ENCODE measurements at regions not wholly inside any gene's neighbourhood (a gene's known extent, or its start where the extent isn't known, plus 50 kb on each side); places are given as distances from the start of the nearest gene placed in this dataset.

DNA sequence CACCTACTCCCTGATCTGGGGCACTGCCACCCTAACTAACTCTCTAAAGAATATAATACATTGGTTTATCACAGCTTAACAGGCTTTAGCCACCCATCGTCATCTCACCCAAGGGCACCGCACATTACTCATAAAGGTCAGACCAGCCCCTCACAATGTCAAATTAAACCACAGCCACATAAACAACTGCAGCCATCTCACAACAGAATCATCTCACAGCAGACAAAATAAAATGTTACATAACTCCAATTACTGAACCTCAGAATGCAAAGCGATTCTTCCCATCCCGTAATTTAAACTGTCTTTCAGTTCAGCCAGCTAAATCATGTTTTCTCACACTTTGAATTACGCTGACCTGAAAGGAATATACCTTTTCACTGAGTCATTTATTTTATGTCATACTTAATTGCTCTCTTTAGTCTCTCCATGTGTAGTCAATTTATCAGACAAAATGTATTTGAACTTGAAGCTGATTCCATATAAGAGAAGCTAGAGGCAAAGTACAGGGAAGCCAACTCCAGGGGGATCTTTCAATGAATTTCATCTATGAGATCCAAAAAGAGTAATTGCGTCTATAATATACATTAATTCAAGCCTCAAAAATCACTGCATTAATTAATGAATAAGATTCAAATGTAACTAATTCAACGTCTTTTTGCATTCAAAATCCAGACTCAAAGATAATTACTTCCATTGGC, 96.9 kb upstream of the NEBL start:
- no peak overlapping the region for H3K27ac ChIP-seq (ENCODE audit: low read length)
- DNase-seq, result no peak
- H4K20me1 ChIP-seq (ENCODE audit: insufficient read depth, low read depth, low read length), result no peaks in the 10 kb centered on the region
- H3K79me2 ChIP-seq (ENCODE audit: low read length), result no peaks in the 10 kb centered on the region
- H3K4me2 ChIP-seq (ENCODE audit: low read depth, low read length, poor library complexity, severe bottlenecking), result no peak overlapping the region
- H2AFZ ChIP-seq (ENCODE audit: low read length), result no peak overlapping the region
- H3K9me2 ChIP-seq (replicated peaks; ENCODE audit: insufficient read depth, low read length), result no peaks in the 10 kb centered on the region
- no peaks in the 10 kb centered on the region for H3K27me3 ChIP-seq (ENCODE audit: low read length)
- H3K9ac ChIP-seq (ENCODE audit: low read length), result no peak overlapping the region
- H3K4me3 ChIP-seq (ENCODE audit: low read length), result no peak overlapping the region
- no peaks in the 10 kb centered on the region for H3K4me1 ChIP-seq (ENCODE audit: low read length)
- no peaks in the 10 kb centered on the region for H3K36me3 ChIP-seq (ENCODE audit: insufficient read depth, low read length)
- H3K9me3 ChIP-seq (ENCODE audit: low read length), result 0 out of 2 replicates have a peak, but pooled peaks cover 5% of the 10 kb centered on the region

DNA sequence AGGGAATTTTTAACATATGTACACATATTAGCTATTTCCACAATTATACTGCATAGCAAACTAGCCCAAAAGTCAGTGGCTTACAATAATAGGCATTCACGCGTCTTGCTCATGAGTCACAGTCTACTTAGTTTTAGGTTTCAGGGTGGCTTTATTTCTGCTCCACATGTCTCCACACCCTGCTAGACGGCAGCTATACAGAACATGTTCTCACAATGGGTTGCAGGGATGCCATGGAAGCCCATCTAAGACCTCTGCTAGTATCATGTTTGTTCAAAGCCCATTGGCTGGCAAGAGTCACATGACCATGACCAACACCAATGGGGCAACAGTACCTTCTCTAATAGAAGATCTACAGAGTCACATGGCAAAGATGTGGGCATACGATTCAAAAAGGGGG, 96.3 kb upstream of the NEBL start:
- H3K9me3 ChIP-seq (ENCODE audit: low read length), result 0 out of 2 replicates have a peak, but pooled peaks cover 5% of the 10 kb centered on the region
- no peaks in the 10 kb centered on the region for H3K9me2 ChIP-seq (replicated peaks; ENCODE audit: insufficient read depth, low read length)
- H3K27ac ChIP-seq (ENCODE audit: low read length), result no peak overlapping the region
- H3K9ac ChIP-seq (ENCODE audit: low read length), result no peak overlapping the region
- no peaks in the 10 kb centered on the region for H3K79me2 ChIP-seq (ENCODE audit: low read length)
- no peaks in the 10 kb centered on the region for H3K4me1 ChIP-seq (ENCODE audit: low read length)
- H3K36me3 ChIP-seq (ENCODE audit: insufficient read depth, low read length), result no peaks in the 10 kb centered on the region
- H3K4me3 ChIP-seq (ENCODE audit: low read length), result no peak overlapping the region
- no peak overlapping the region for H3K4me2 ChIP-seq (ENCODE audit: low read depth, low read length, poor library complexity, severe bottlenecking)
- no peak overlapping the region for H2AFZ ChIP-seq (ENCODE audit: low read length)
- no peaks in the 10 kb centered on the region for H3K27me3 ChIP-seq (ENCODE audit: low read length)
- no peaks in the 10 kb centered on the region for H4K20me1 ChIP-seq (ENCODE audit: insufficient read depth, low read depth, low read length)
- no peak for DNase-seq

DNA sequence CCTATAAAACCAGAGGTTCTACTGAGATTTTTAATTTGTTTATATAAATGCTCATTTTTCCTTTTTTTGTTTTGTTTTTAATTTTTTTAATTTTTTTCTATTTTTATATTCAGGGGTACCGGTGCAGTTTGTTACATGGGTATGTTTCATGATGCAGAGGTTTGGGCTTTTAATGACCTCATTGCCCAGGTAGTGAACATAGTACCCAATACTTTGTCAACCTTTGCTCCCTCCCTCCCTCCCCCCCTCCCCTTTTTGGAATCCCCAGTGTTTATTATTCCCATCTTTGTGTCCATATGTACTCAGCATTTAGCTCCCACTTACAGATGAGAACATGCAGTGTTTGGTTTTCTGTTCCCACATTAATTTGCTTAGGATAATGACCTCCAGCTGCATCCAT, 94.4 kb upstream of the NEBL start:
- H3K36me3 ChIP-seq (ENCODE audit: insufficient read depth, low read length), result no peaks in the 10 kb centered on the region
- H3K27ac ChIP-seq (ENCODE audit: low read length), result no peak overlapping the region
- H3K9ac ChIP-seq (ENCODE audit: low read length), result no peak overlapping the region
- H3K9me2 ChIP-seq (replicated peaks; ENCODE audit: insufficient read depth, low read length), result no peaks in the 10 kb centered on the region
- H3K4me1 ChIP-seq (ENCODE audit: low read length), result no peaks in the 10 kb centered on the region
- no peaks in the 10 kb centered on the region for H3K27me3 ChIP-seq (ENCODE audit: low read length)
- no peak for DNase-seq
- H3K79me2 ChIP-seq (ENCODE audit: low read length), result no peaks in the 10 kb centered on the region
- H4K20me1 ChIP-seq (ENCODE audit: insufficient read depth, low read depth, low read length), result no peaks in the 10 kb centered on the region
- 0 out of 2 replicates have a peak, but pooled peaks cover 5% of the 10 kb centered on the region for H3K9me3 ChIP-seq (ENCODE audit: low read length)
- H3K4me3 ChIP-seq (ENCODE audit: low read length), result no peak overlapping the region
- H3K4me2 ChIP-seq (ENCODE audit: low read depth, low read length, poor library complexity, severe bottlenecking), result no peak overlapping the region
- H2AFZ ChIP-seq (ENCODE audit: low read length), result no peak overlapping the region

DNA sequence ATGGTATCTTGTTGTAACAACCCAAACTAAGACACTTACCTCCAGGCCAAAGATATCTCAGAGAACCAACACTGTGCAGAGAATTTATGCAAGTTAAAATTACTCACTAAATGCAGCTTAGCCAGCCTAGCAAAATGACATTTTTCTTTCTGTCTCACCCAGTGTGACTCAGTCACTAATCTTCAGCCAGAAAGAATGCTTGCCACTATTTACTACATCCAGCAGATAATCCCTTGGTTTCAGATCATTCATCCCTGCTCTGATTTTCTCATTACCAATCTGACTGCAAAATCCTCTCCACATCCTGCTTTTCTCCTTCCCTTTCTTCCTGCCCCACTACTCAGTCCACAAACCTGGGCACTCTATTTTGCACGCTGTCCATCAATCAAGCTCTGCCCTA, 93.5 kb upstream of the NEBL start:
- Histone ChIP-seq H3K36me3 (ENCODE audit: insufficient read depth, low read length) (no peaks in the 10 kb centered on the region), H3K4me1 (ENCODE audit: low read length) (no peaks in the 10 kb centered on the region), H3K4me3 (ENCODE audit: low read length) (no peak overlapping the region), H2AFZ (ENCODE audit: low read length) (no peak overlapping the region), H3K9ac (ENCODE audit: low read length) (no peak overlapping the region), H3K27me3 (ENCODE audit: low read length) (no peaks in the 10 kb centered on the region), H3K27ac (ENCODE audit: low read length) (no peak overlapping the region), H4K20me1 (ENCODE audit: insufficient read depth, low read depth, low read length) (no peaks in the 10 kb centered on the region), H3K9me3 (ENCODE audit: low read length) (0 out of 2 replicates have a peak, but pooled peaks cover 5% of the 10 kb centered on the region), H3K4me2 (ENCODE audit: low read depth, low read length, poor library complexity, severe bottlenecking) (no peak overlapping the region), H3K79me2 (ENCODE audit: low read length) (no peaks in the 10 kb centered on the region), H3K9me2 (replicated peaks; ENCODE audit: insufficient read depth, low read length) (no peaks in the 10 kb centered on the region)
- no peak for DNase-seq

DNA sequence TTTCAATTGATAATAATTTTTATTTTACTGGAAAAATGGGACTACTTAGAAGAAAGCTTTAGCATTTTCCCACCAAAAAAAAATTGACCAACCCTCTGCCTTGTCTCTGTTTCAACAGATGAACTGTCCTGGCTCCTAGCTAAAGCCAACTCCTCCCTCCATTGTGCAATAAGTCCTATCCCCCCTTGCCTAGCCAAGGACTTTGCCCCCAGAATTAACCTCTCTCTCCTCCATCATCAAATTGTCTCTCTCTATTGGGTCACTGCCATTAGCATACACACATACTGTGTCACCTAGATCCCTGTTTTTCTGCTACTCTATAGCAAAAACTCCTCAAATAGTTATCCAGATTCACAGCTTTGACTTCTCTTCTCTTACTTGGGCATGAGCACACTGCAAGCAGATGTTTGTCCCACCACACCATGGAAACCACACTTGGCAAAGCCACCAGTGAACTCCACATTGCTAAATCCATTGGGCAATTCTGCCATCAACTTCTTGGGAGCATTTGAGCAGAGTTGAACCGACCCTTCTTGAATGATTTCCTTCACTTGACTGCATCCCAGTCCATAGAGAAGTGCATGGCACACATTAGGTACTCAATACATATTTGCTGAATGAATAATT, 91.4 kb upstream of the NEBL start:
- Histone ChIP-seq H3K27ac (ENCODE audit: low read length) (no peak overlapping the region), H3K9ac (ENCODE audit: low read length) (no peak overlapping the region), H3K36me3 (ENCODE audit: insufficient read depth, low read length) (no peaks in the 10 kb centered on the region), H2AFZ (ENCODE audit: low read length) (no peak overlapping the region), H4K20me1 (ENCODE audit: insufficient read depth, low read depth, low read length) (no peaks in the 10 kb centered on the region), H3K4me2 (ENCODE audit: low read depth, low read length, poor library complexity, severe bottlenecking) (no peak overlapping the region), H3K79me2 (ENCODE audit: low read length) (no peaks in the 10 kb centered on the region), H3K9me2 (replicated peaks; ENCODE audit: insufficient read depth, low read length) (no peaks in the 10 kb centered on the region), H3K9me3 (ENCODE audit: low read length) (0 out of 2 replicates have a peak, but pooled peaks cover 2% of the 10 kb centered on the region), H3K27me3 (ENCODE audit: low read length) (no peaks in the 10 kb centered on the region), H3K4me3 (ENCODE audit: low read length) (no peak overlapping the region), H3K4me1 (ENCODE audit: low read length) (no peaks in the 10 kb centered on the region)
- no peak for DNase-seq

DNA sequence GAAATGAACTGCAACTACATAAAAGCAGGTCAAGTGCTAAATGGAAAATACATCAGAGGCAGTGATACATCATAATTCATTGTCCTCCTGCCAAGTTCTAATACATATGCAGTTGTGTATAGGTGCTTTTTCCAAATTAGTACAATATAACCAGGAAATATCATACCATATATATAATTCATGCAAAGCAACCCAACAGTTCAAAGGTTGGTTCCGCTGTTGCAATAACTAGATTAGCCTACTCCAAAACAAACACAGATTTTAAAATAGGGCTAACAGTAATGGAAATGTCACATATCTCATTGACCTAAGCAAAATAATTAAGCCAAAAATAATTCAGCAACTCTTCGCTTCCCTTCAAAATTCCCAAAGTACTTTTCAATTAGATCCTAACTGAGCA, 88.9 kb upstream of the NEBL start:
- DNase-seq, result no peak
- Histone ChIP-seq H3K27me3 (ENCODE audit: low read length) (no peaks in the 10 kb centered on the region), H2AFZ (ENCODE audit: low read length) (no peak overlapping the region), H3K9ac (ENCODE audit: low read length) (no peak overlapping the region), H3K4me3 (ENCODE audit: low read length) (no peak overlapping the region), H3K9me2 (replicated peaks; ENCODE audit: insufficient read depth, low read length) (no peaks in the 10 kb centered on the region), H3K9me3 (ENCODE audit: low read length) (no peaks in the 10 kb centered on the region), H3K79me2 (ENCODE audit: low read length) (no peaks in the 10 kb centered on the region), H3K27ac (ENCODE audit: low read length) (no peak overlapping the region), H3K36me3 (ENCODE audit: insufficient read depth, low read length) (no peaks in the 10 kb centered on the region), H3K4me1 (ENCODE audit: low read length) (no peaks in the 10 kb centered on the region), H4K20me1 (ENCODE audit: insufficient read depth, low read depth, low read length) (no peaks in the 10 kb centered on the region), H3K4me2 (ENCODE audit: low read depth, low read length, poor library complexity, severe bottlenecking) (no peak overlapping the region)

DNA sequence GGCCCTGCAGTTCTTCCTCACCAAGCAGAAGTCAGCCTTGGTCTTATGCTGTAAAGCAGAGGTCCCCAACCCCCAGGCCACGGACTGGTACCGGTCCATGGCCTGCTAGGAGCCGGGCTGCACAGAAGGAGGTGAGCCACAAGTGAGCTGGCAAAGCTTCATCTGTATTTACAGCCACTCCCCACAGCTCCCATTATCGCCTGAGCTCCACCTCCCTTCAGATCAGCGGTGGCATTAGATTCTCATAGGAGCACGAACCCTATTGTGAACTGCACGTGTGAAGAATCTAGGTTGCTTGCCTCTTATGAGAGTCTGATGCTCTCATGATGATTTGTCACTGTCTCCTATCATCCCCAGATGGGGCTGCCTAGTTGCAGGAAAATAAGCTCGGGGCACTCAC, 87.6 kb upstream of the NEBL start:
- Histone ChIP-seq H3K4me2 (ENCODE audit: low read depth, low read length, poor library complexity, severe bottlenecking) (no peak overlapping the region), H3K9ac (ENCODE audit: low read length) (no peak overlapping the region), H3K4me3 (ENCODE audit: low read length) (no peak overlapping the region), H3K79me2 (ENCODE audit: low read length) (no peaks in the 10 kb centered on the region), H3K9me2 (replicated peaks; ENCODE audit: insufficient read depth, low read length) (no peaks in the 10 kb centered on the region), H4K20me1 (ENCODE audit: insufficient read depth, low read depth, low read length) (no peaks in the 10 kb centered on the region), H3K27me3 (ENCODE audit: low read length) (no peaks in the 10 kb centered on the region), H3K4me1 (ENCODE audit: low read length) (no peaks in the 10 kb centered on the region), H3K9me3 (ENCODE audit: low read length) (no peaks in the 10 kb centered on the region), H3K27ac (ENCODE audit: low read length) (no peak overlapping the region), H3K36me3 (ENCODE audit: insufficient read depth, low read length) (no peaks in the 10 kb centered on the region), H2AFZ (ENCODE audit: low read length) (no peak overlapping the region)
- DNase-seq, result no peak

DNA sequence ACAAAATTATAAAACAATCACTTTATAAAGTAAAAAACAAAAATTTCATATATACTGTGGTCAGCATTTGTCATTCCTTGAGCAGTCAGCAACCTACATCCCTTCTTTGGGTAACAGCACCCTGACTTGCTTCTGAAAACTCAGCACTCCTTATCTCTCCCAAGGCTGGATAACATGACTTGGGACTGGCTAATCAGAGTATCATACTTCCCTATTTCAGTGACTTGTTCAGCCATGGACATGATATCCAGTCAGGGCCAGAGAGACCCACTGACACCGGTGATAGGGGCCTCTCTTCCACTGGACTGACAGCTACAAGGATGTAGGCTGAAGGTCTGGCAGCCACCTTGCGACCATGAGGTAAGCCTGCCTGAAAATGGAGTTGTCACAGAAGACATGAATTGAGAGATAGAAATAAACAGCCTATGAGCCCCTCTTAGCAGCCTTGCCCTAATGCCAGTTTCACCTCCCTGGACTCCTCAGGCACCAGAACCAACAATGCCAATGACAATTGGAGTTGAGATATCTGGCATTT, 84.4 kb upstream of the NEBL start:
- no peaks in the 10 kb centered on the region for H3K36me3 ChIP-seq (ENCODE audit: insufficient read depth, low read length)
- H3K4me3 ChIP-seq (ENCODE audit: low read length), result no peak overlapping the region
- H3K4me1 ChIP-seq (ENCODE audit: low read length), result no peaks in the 10 kb centered on the region
- no peaks in the 10 kb centered on the region for H3K79me2 ChIP-seq (ENCODE audit: low read length)
- no peak overlapping the region for H2AFZ ChIP-seq (ENCODE audit: low read length)
- no peak overlapping the region for H3K9ac ChIP-seq (ENCODE audit: low read length)
- no peaks in the 10 kb centered on the region for H3K9me2 ChIP-seq (replicated peaks; ENCODE audit: insufficient read depth, low read length)
- no peak for DNase-seq
- H3K27ac ChIP-seq (ENCODE audit: low read length), result no peak overlapping the region
- H4K20me1 ChIP-seq (ENCODE audit: insufficient read depth, low read depth, low read length), result no peaks in the 10 kb centered on the region
- no peak overlapping the region for H3K4me2 ChIP-seq (ENCODE audit: low read depth, low read length, poor library complexity, severe bottlenecking)
- no peaks in the 10 kb centered on the region for H3K9me3 ChIP-seq (ENCODE audit: low read length)
- H3K27me3 ChIP-seq (ENCODE audit: low read length), result no peaks in the 10 kb centered on the region

All from Karpas-422 (cell line).